H1 (cell line): ENCODE measurements at regions not wholly inside any gene's neighbourhood (a gene's known extent, or its start where the extent isn't known, plus 50 kb on each side); places are given as distances from the start of the nearest gene placed in this dataset.

Source experiments
- CBX8 ChIP-seq: fragments of 300-800, 300-1000 bp; sonication (generic); IDR thresholded peaks from 2 replicates; pipeline ENCODE4 v1.7.1; 2016; ENCODE audit warnings: low read depth, low read length, borderline replicate concordance
- EP300 ChIP-seq, 2 experiments: IDR thresholded peaks; 1 replicate in 1 of 2; 2 replicates in 1 of 2; pipeline ENCODE4 v1.6.1; 2011 to 2012; ENCODE audit warnings: low read depth in 2 of 2, low read length in 2 of 2, mild to moderate bottlenecking in 2 of 2, borderline replicate concordance in 1 of 2, inconsistent platforms in 1 of 2, moderate library complexity in 1 of 2
- JUND ChIP-seq: IDR thresholded peaks from 2 replicates; pipeline ENCODE4 v1.6.1; 2011; ENCODE audit warnings: mild to moderate bottlenecking, improper control_type of control experiment, low read length
- NANOG ChIP-seq: IDR thresholded peaks from 2 replicates; pipeline ENCODE4 v1.6.1; 2011; ENCODE audit warnings: low read length, low read depth, mild to moderate bottlenecking, inconsistent platforms; ENCODE audit not compliant: insufficient read depth, poor library complexity, severe bottlenecking
- RXRA ChIP-seq: IDR thresholded peaks from 2 replicates; pipeline ENCODE4 v1.6.1; 2011; ENCODE audit warnings: low read depth, mild to moderate bottlenecking, low read length, moderate library complexity; ENCODE audit not compliant: insufficient read depth
- SAP30 ChIP-seq: fragments of 300-600 bp; sonication (generic); IDR thresholded peaks from 2 replicates; pipeline ENCODE4 v1.7.1; 2012; ENCODE audit warnings: low read length, moderate library complexity, mild to moderate bottlenecking, inconsistent platforms; ENCODE audit not compliant: insufficient read depth, insufficient replicate concordance
- SIN3A ChIP-seq, 2 experiments: IDR thresholded peaks in 1 of 2; conservative IDR thresholded peaks in 1 of 2; 2 replicates each; pipeline ENCODE4 v1.6.1; 2011 to 2012; ENCODE audit warnings: low read length in 2 of 2, improper control_type of control experiment in 1 of 2, low read depth in 1 of 2, mild to moderate bottlenecking in 1 of 2
- SUZ12 ChIP-seq: fragments of 200-600 bp; sonication (generic); IDR thresholded peaks from 2 replicates; pipeline ENCODE4 v1.6.1; 2012; ENCODE audit warnings: mild to moderate bottlenecking, inconsistent platforms, low read length, moderate library complexity, mixed read lengths
- TAF1 ChIP-seq: IDR thresholded peaks from 2 replicates; pipeline ENCODE4 v1.6.1; 2011; ENCODE audit warnings: mild to moderate bottlenecking, low read depth, low read length
- TF ChIP-seq, protein P1 (sequence below): fragments of 300-600 bp; sonication (generic); IDR thresholded peaks from 2 replicates; pipeline ENCODE4 v1.7.1; 2012; ENCODE audit warnings: low read length, moderate library complexity, mild to moderate bottlenecking, inconsistent platforms; ENCODE audit not compliant: insufficient replicate concordance
- TF ChIP-seq, protein P2 (sequence below): IDR thresholded peaks from 2 replicates; pipeline ENCODE4 v1.6.1; 2012; ENCODE audit warnings: inconsistent platforms

DNA sequence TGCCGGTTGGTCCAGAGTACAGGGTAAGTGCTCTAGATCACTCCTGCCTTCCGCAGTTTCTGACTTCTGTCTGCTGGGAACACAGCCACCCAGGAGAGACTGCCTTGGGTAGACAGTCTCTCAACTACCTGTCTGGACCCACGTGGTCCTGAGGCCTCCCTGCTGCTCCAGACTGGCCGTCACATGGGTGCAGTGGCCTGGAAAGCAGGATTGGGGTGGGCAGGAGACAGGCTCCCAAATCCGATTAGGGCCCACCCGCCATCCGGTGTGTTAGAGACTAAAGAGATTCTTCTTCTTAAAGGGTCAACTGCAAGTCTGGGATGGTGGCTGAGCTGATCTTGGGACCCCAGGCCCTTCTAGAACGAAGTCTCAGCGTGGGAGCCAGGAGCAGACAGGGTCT lies 105.5 kb downstream of the EBNA1BP2 start (continued):
- TF ChIP-seq, protein P1, sequence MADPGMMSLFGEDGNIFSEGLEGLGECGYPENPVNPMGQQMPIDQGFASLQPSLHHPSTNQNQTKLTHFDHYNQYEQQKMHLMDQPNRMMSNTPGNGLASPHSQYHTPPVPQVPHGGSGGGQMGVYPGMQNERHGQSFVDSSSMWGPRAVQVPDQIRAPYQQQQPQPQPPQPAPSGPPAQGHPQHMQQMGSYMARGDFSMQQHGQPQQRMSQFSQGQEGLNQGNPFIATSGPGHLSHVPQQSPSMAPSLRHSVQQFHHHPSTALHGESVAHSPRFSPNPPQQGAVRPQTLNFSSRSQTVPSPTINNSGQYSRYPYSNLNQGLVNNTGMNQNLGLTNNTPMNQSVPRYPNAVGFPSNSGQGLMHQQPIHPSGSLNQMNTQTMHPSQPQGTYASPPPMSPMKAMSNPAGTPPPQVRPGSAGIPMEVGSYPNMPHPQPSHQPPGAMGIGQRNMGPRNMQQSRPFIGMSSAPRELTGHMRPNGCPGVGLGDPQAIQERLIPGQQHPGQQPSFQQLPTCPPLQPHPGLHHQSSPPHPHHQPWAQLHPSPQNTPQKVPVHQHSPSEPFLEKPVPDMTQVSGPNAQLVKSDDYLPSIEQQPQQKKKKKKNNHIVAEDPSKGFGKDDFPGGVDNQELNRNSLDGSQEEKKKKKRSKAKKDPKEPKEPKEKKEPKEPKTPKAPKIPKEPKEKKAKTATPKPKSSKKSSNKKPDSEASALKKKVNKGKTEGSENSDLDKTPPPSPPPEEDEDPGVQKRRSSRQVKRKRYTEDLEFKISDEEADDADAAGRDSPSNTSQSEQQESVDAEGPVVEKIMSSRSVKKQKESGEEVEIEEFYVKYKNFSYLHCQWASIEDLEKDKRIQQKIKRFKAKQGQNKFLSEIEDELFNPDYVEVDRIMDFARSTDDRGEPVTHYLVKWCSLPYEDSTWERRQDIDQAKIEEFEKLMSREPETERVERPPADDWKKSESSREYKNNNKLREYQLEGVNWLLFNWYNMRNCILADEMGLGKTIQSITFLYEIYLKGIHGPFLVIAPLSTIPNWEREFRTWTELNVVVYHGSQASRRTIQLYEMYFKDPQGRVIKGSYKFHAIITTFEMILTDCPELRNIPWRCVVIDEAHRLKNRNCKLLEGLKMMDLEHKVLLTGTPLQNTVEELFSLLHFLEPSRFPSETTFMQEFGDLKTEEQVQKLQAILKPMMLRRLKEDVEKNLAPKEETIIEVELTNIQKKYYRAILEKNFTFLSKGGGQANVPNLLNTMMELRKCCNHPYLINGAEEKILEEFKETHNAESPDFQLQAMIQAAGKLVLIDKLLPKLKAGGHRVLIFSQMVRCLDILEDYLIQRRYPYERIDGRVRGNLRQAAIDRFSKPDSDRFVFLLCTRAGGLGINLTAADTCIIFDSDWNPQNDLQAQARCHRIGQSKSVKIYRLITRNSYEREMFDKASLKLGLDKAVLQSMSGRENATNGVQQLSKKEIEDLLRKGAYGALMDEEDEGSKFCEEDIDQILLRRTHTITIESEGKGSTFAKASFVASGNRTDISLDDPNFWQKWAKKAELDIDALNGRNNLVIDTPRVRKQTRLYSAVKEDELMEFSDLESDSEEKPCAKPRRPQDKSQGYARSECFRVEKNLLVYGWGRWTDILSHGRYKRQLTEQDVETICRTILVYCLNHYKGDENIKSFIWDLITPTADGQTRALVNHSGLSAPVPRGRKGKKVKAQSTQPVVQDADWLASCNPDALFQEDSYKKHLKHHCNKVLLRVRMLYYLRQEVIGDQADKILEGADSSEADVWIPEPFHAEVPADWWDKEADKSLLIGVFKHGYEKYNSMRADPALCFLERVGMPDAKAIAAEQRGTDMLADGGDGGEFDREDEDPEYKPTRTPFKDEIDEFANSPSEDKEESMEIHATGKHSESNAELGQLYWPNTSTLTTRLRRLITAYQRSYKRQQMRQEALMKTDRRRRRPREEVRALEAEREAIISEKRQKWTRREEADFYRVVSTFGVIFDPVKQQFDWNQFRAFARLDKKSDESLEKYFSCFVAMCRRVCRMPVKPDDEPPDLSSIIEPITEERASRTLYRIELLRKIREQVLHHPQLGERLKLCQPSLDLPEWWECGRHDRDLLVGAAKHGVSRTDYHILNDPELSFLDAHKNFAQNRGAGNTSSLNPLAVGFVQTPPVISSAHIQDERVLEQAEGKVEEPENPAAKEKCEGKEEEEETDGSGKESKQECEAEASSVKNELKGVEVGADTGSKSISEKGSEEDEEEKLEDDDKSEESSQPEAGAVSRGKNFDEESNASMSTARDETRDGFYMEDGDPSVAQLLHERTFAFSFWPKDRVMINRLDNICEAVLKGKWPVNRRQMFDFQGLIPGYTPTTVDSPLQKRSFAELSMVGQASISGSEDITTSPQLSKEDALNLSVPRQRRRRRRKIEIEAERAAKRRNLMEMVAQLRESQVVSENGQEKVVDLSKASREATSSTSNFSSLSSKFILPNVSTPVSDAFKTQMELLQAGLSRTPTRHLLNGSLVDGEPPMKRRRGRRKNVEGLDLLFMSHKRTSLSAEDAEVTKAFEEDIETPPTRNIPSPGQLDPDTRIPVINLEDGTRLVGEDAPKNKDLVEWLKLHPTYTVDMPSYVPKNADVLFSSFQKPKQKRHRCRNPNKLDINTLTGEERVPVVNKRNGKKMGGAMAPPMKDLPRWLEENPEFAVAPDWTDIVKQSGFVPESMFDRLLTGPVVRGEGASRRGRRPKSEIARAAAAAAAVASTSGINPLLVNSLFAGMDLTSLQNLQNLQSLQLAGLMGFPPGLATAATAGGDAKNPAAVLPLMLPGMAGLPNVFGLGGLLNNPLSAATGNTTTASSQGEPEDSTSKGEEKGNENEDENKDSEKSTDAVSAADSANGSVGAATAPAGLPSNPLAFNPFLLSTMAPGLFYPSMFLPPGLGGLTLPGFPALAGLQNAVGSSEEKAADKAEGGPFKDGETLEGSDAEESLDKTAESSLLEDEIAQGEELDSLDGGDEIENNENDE = no peak
- TF ChIP-seq EP300 (IDR thresholded peaks at IDR 0.05; ENCODE audit: borderline replicate concordance in 1 of 2, low read depth in 2 of 2, low read length in 2 of 2) (no peak), CBX8 (no peak), SAP30 (no peak), RXRA (no peak), JUND (no peak), SIN3A (conservative IDR thresholded peaks at IDR 0.05 in 1 of 2, IDR thresholded peaks at IDR 0.05 in 1 of 2; ENCODE audit: low read depth in 1 of 2, low read length in 2 of 2) (no peak), NANOG (no peak), TAF1 (no peak), SUZ12 (no peak)
- TF ChIP-seq, protein P2, sequence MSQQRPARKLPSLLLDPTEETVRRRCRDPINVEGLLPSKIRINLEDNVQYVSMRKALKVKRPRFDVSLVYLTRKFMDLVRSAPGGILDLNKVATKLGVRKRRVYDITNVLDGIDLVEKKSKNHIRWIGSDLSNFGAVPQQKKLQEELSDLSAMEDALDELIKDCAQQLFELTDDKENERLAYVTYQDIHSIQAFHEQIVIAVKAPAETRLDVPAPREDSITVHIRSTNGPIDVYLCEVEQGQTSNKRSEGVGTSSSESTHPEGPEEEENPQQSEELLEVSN = no peak
